Tibial artery (tissue), 4 donors: ENCODE measurements at regions not wholly inside any gene's neighbourhood (a gene's known extent, or its start where the extent isn't known, plus 50 kb on each side); places are given as distances from the start of the nearest gene placed in this dataset.

ENCODE experiments used
- DNase-seq, 2 donors: peaks; one replicate each; pipeline ENCODE4 v3.0.0-alpha.2; 2019
- H3K27ac ChIP-seq, 2 donors: fragments of 200-600 bp; sonication (generic) in 1 of 2; 1 replicate in 1 of 2; 2 replicates in 1 of 2; pipeline ENCODE4 v1.5.1; 2018 to 2019; ENCODE audit warnings: mild to moderate bottlenecking in 1 of 2
- H3K27me3 ChIP-seq, 2 donors: fragments of 200-600 bp; sonication (generic) in 1 of 2; one replicate each; pipeline versions ENCODE4 v1.5.1 to v1.6.0; 2016 to 2019
- H3K36me3 ChIP-seq, 3 donors: fragments of 200-600 bp; sonication (generic) in 2 of 3; one replicate each; pipeline ENCODE4 v1.5.1; 2016 to 2019; ENCODE audit warnings: mild to moderate bottlenecking in 2 of 3
- H3K4me1 ChIP-seq, 4 donors: fragments of 200-600 bp; sonication (generic) in 2 of 4; 1 replicate in 3 of 4; 2 replicates in 1 of 4; pipeline ENCODE4 v1.5.1; 2016 to 2019
- H3K4me3 ChIP-seq, 2 donors: fragments of 200-600 bp; sonication (generic) in 1 of 2; 1 replicate in 1 of 2; 2 replicates in 1 of 2; pipeline ENCODE4 v1.5.1; 2018 to 2019; ENCODE audit warnings: mild to moderate bottlenecking in 2 of 2
- H3K9me3 ChIP-seq, 3 donors: fragments of 200-600 bp; sonication (generic) in 1 of 3; one replicate each; pipeline ENCODE4 v1.5.1; 2016 to 2019
- intact Hi-C: fragments of 100-400 bp; cut with DNase I; formaldehyde crosslinking; loops from one replicate; pipeline ENCODE4 v1.15.0; 2023; ENCODE audit warnings: low total_unique reads
- TF ChIP-seq, protein P1 (sequence below), 2 experiments: fragments of 200-600 bp in 1 of 2; fragments of 450-650 bp in 1 of 2; IDR thresholded peaks; one replicate each; pipeline ENCODE4 v1.5.1; 2017 to 2019; ENCODE audit warnings: antibody characterized with exemption in 2 of 2, mild to moderate bottlenecking in 1 of 2, moderate library complexity in 1 of 2

DNA sequence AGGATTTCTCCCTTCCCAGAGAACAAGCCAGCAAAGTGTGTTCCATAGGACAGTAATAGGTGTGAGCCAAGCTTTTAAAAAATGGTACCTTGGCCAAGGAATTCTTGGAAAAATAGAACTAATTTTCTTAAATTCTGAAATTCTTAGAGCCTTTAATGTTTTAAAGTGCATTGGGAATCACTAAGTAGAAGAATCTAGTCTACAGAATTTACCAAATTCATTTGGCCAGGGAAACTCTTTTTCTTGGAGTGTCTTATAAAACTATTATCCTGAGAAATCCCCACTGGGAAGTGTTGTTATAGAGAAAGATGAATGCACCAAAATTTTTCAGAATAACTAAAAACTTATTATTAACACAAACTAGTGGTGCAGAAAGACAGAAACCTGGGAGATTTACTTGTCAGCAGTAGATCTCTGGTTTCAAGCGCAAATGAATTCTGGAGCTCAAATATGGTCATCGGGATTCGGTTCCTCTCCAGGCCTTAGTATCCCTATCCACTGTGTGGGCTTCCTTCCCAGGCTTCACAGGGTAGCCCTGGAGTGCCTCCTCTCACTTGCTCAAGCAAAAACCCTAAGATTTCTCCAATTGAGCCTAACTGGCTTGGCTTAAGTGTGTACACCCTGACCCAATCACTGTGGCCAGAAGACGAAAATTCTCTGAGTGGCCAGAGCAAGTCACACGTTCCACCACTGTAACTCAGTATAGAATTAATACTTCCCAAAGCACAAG, 217.8 kb downstream of the CHD9NB start:
- no peak overlapping the region for H3K27ac ChIP-seq
- TF ChIP-seq, protein P1, sequence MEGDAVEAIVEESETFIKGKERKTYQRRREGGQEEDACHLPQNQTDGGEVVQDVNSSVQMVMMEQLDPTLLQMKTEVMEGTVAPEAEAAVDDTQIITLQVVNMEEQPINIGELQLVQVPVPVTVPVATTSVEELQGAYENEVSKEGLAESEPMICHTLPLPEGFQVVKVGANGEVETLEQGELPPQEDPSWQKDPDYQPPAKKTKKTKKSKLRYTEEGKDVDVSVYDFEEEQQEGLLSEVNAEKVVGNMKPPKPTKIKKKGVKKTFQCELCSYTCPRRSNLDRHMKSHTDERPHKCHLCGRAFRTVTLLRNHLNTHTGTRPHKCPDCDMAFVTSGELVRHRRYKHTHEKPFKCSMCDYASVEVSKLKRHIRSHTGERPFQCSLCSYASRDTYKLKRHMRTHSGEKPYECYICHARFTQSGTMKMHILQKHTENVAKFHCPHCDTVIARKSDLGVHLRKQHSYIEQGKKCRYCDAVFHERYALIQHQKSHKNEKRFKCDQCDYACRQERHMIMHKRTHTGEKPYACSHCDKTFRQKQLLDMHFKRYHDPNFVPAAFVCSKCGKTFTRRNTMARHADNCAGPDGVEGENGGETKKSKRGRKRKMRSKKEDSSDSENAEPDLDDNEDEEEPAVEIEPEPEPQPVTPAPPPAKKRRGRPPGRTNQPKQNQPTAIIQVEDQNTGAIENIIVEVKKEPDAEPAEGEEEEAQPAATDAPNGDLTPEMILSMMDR (IDR thresholded peaks at IDR 0.05): no peak
- H3K36me3 ChIP-seq: no peaks in the 10 kb centered on the region

DNA sequence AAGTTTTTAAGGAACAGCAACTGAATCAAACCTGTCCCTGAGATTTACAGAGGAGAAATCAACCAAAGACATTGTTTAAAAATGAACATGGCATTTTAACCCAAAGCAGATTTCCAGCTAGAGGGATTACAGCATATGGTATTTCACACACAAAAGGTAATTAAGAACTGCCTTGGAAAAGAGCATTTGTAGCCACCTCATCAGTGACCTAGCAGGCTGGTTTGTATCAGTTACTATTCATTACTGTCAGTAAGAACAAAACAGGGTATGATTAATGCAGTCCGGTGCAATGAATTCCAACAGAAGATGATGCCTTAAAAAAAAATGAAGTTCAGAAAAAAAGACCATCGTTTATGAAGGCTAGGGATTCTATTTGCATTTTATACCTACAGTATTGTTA, 219.9 kb downstream of the CHD9NB start:
- Histone ChIP-seq H3K27me3 (no peaks in the 10 kb centered on the region), H3K36me3 (no peaks in the 10 kb centered on the region), H3K4me3 (no peak overlapping the region), H3K27ac (no peak overlapping the region), H3K4me1 (no peaks in the 10 kb centered on the region), H3K9me3 (no peaks in the 10 kb centered on the region)
- no peak for DNase-seq
- TF ChIP-seq, protein P1 (IDR thresholded peaks at IDR 0.05): no peak
- intact Hi-C loops: no loop called here

More for the DNA sequence above, 217.8 kb downstream of the CHD9NB start:
- H3K4me1 ChIP-seq: no peaks in the 10 kb centered on the region
- no peak for DNase-seq
- H3K4me3 ChIP-seq: no peak overlapping the region
- H3K9me3 ChIP-seq: no peaks in the 10 kb centered on the region
- H3K27me3 ChIP-seq: no peaks in the 10 kb centered on the region
- intact Hi-C loops: no loop called here

DNA sequence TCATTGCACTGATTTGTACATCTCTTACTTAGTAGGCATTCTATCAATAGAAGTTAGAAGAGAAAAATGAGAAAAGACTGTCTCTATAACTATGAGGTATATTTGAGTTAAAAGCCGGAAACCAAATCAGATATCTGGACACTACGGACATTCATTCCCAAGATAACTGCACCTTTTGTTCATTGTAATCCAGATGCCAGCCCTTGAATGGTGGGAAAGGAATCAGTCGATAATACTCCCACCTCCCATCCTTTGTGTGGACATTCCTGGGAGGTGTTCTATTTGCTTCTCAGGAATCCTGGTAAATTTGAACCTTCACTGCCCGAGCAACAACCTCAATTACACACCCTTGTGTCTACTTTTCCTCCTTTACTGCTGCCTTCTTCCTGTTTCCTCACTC, 225.2 kb downstream of the CHD9NB start:
- Histone ChIP-seq H3K36me3 (no peaks in the 10 kb centered on the region), H3K27me3 (no peaks in the 10 kb centered on the region), H3K27ac (no peak overlapping the region), H3K4me3 (no peak overlapping the region), H3K9me3 (no peaks in the 10 kb centered on the region), H3K4me1 (no peaks in the 10 kb centered on the region)
- intact Hi-C loops: no loop called here
- TF ChIP-seq, protein P1 (IDR thresholded peaks at IDR 0.05): no peak
- DNase-seq: no peak

DNA sequence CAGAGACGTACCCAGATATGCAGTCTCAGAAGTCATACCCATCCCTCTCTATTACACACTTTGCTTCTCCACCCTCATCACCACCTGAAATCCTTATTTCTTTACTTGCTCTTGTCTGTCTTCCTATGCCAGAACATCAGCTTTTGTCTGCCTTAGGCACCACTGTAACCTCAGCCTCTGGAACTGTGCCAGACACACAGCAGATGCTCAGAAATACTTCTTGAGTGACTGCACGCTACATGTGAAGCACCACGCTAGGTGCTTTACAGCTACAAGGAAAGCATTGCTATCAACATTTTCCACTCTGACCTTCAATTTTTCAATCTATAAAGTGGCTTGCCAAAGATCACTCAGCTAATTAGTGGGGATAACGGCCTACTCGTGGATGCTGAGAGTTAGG, 226.8 kb downstream of the CHD9NB start:
- intact Hi-C loops: no loop called here
- H3K27ac ChIP-seq: no peak overlapping the region
- TF ChIP-seq, protein P1 (IDR thresholded peaks at IDR 0.05): no peak
- no peak overlapping the region for H3K4me3 ChIP-seq
- no peaks in the 10 kb centered on the region for H3K4me1 ChIP-seq
- no peaks in the 10 kb centered on the region for H3K36me3 ChIP-seq
- H3K9me3 ChIP-seq: no peaks in the 10 kb centered on the region
- no peak for DNase-seq
- H3K27me3 ChIP-seq: no peaks in the 10 kb centered on the region

DNA sequence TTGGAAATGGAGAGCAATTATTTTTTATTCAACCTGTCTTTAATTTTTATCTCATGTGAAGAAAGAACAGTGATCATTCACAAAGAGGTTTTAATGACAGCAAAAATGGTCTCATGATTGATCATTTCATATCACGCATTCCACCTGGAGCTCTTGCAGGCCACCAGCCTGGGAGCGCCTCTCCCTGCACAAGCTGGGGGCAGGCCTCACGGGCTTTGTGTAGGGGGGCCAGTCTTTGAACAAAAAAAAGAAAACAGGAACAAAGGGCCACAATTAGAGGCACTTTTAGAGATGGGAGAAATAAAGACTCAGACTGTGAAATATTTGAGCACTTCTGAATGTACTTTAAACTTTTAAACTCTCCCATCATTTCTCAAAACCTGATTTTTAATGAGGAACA, 232.9 kb downstream of the CHD9NB start:
- no peaks in the 10 kb centered on the region for H3K36me3 ChIP-seq
- H3K4me1 ChIP-seq: no peaks in the 10 kb centered on the region
- H3K9me3 ChIP-seq: no peaks in the 10 kb centered on the region
- no peak overlapping the region for H3K27ac ChIP-seq
- no peak for DNase-seq
- intact Hi-C loops: no loop called here
- H3K4me3 ChIP-seq: no peak overlapping the region
- TF ChIP-seq, protein P1 (IDR thresholded peaks at IDR 0.05): no peak
- H3K27me3 ChIP-seq: no peaks in the 10 kb centered on the region

DNA sequence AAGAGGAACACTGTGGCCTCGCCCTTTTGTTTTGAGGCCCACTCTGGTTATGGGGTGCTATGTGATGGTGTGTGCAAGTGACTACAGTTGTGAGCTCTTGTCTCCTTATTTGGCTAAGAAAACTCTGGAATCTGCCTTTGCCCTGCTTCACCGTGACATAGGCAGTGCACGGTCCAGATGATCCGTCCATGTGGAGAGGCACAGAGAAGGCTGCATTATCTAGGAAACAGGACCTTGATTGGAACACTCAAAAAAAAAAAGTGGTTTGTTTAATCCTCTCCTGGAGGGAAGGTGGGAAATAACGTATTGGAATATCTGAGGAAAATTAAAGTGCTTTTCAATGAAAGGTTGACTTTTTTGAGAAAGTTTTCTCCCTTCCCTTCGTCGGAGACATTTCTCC, 233.3 kb downstream of the CHD9NB start:
- Histone ChIP-seq H3K4me1 (no peaks in the 10 kb centered on the region), H3K9me3 (no peaks in the 10 kb centered on the region), H3K27ac (no peak overlapping the region), H3K27me3 (no peaks in the 10 kb centered on the region), H3K36me3 (no peaks in the 10 kb centered on the region), H3K4me3 (no peak overlapping the region)
- intact Hi-C loops: no loop called here
- DNase-seq: no peak
- TF ChIP-seq, protein P1 (IDR thresholded peaks at IDR 0.05): no peak
